Islet of Langerhans (tissue), 1 donor: ENCODE measurements at regions not wholly inside any gene's neighbourhood (a gene's known extent, or its start where the extent isn't known, plus 50 kb on each side); places are given as distances from the start of the nearest gene placed in this dataset.

Source experiments
- FAIRE-seq: peaks from one replicate; lab custom pipeline; 2011; peaks lifted over from hg19 to GRCh38; lab: Jason Lieb, UNC

GRCh38 chr3:116640109-116640508 is 69.5 kb upstream of the TUSC7 start:
- FAIRE-seq: no peak

GRCh38 chr3:116643001-116643400 is 66.6 kb upstream of the TUSC7 start:
- no peak for FAIRE-seq

- no peak for FAIRE-seq
Measured at GRCh38 chr3:116647996-116648395, 61.6 kb upstream of the TUSC7 start.
